ENCODE measurements at regions not wholly inside any gene's neighbourhood (a gene's known extent, or its start where the extent isn't known, plus 50 kb on each side); places are given as distances from the start of the nearest gene placed in this dataset.

- TF ChIP-seq CTCF (IDR thresholded peaks at IDR 0.05; ENCODE audit: low read length) (no peak), EZH2 (optimal IDR thresholded peaks at IDR 0.05; ENCODE audit: low read depth, low read length) (no peak)
Observed at GRCh38 chr4:138646383-138646782, 369.2 kb upstream of the NOCT start.
